Osteoblast (primary cell): ENCODE measurements at regions not wholly inside any gene's neighbourhood (a gene's known extent, or its start where the extent isn't known, plus 50 kb on each side); places are given as distances from the start of the nearest gene placed in this dataset.

ENCODE experiments used
- DNase-seq: peaks from one replicate; pipeline ENCODE4 v3.0.0; 2011; ENCODE audit warnings: low spot score, mixed read lengths; ENCODE audit not compliant: insufficient read length; ENCODE audit errors: missing footprints
- H2AFZ ChIP-seq: 2 replicates; pipeline ENCODE4 v1.6.0; 2011; ENCODE audit warnings: mild to moderate bottlenecking, low read length
- H3K27ac ChIP-seq: 2 replicates; pipeline ENCODE4 v1.5.1; 2011; ENCODE audit warnings: mild to moderate bottlenecking, low read depth, low read length, moderate library complexity
- H3K27me3 ChIP-seq: 2 replicates; pipeline ENCODE4 v1.6.0; 2012; ENCODE audit warnings: mild to moderate bottlenecking, control low read depth, inconsistent platforms, low read length, moderate library complexity; ENCODE audit not compliant: insufficient read depth
- H3K36me3 ChIP-seq: 2 replicates; pipeline ENCODE4 v1.5.1; 2011; ENCODE audit warnings: mild to moderate bottlenecking, low read length, control low read depth, moderate library complexity; ENCODE audit not compliant: insufficient read depth
- H3K4me1 ChIP-seq: 2 replicates; pipeline ENCODE4 v1.5.1; 2011; ENCODE audit warnings: mild to moderate bottlenecking, low read length, control low read depth, moderate library complexity; ENCODE audit not compliant: insufficient read depth
- H3K4me2 ChIP-seq: 2 replicates; pipeline ENCODE4 v1.6.0; 2011; ENCODE audit warnings: mild to moderate bottlenecking, low read length; ENCODE audit not compliant: insufficient read depth
- H3K4me3 ChIP-seq: fragments of 200-600 bp; sonication (generic); 3 replicates; pipeline ENCODE4 v1.5.1; 2012; ENCODE audit warnings: mild to moderate bottlenecking, low read length, inconsistent platforms; ENCODE audit not compliant: insufficient read depth
- H3K79me2 ChIP-seq: 2 replicates; pipeline ENCODE4 v1.6.0; 2012; ENCODE audit warnings: mild to moderate bottlenecking, low read length, control low read depth, inconsistent platforms; ENCODE audit not compliant: insufficient read depth
- H3K9me3 ChIP-seq: 2 replicates; pipeline ENCODE4 v1.5.1; 2011; ENCODE audit warnings: low read depth, low read length, control low read depth
- H4K20me1 ChIP-seq: 2 replicates; pipeline ENCODE4 v1.6.0; 2012; ENCODE audit warnings: mild to moderate bottlenecking, low read length, control low read depth; ENCODE audit not compliant: insufficient read depth
- TF ChIP-seq, protein P1 (sequence below): IDR thresholded peaks from 2 replicates; pipeline ENCODE4 v1.5.1; 2011; ENCODE audit warnings: mild to moderate bottlenecking, low read depth, low read length, moderate library complexity; ENCODE audit errors: extremely low read depth

DNA sequence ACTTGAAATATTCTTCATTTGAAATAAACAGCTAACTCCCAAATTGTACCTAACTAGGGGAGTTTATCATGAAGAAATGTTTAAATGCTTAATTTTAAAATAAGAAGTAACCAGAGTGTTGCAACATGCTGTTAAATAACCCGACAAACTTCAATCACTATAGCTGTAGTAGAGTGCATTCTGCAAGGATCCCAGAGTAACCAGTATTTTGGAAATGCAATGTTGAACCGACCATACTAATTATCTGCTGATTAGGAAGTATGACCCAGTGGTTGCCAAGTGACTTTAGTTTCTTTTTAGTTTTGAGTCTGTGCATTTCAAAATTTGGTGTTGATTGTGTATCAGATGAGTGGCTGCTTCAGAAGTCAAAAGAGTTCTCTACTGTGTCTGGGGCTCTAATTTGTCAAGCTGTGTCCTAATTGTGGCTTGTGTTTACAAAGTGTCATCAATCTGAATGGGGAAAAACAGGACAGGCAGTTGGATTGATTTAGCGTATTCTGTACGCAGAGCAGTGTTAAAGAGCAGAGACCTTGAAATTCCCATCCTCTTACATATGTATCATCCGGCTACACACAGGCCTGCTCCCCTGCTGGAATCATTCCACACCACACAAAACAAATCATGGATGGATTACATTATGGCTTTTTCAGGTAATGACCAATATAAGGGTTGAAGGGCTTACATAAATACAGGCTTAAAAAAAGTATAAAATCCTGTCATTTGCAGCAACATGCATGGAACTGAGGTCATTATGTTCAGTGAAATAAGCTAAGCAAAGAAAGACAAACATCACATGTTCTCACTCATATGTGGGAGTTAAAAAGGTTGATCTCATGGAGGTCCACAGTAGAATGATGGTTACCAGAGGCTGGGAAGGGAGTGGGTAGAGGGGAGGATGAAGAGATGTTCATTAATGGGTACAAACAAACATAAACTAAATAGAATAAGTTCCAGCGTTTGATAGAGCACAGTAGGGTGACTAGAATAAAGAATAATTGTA is 351.5 kb downstream of the KLF12 start:
- no peak overlapping the region for H3K4me2 ChIP-seq
- no peak for DNase-seq

GRCh38 chr13:73781384-73781783 is 352.8 kb downstream of the KLF12 start:
- Histone ChIP-seq H4K20me1 (no peaks in the 10 kb centered on the region), H3K79me2 (peaks cover 21% of the 10 kb centered on the region), H3K9me3 (no peaks in the 10 kb centered on the region), H2AFZ (no peak overlapping the region), H3K4me3 (no peak overlapping the region), H3K27ac (no peak overlapping the region), H3K4me1 (peaks cover 7% of the 10 kb centered on the region), H3K4me2 (no peak overlapping the region), H3K36me3 (peaks cover 5% of the 10 kb centered on the region), H3K27me3 (no peaks in the 10 kb centered on the region)
- TF ChIP-seq, protein P1, sequence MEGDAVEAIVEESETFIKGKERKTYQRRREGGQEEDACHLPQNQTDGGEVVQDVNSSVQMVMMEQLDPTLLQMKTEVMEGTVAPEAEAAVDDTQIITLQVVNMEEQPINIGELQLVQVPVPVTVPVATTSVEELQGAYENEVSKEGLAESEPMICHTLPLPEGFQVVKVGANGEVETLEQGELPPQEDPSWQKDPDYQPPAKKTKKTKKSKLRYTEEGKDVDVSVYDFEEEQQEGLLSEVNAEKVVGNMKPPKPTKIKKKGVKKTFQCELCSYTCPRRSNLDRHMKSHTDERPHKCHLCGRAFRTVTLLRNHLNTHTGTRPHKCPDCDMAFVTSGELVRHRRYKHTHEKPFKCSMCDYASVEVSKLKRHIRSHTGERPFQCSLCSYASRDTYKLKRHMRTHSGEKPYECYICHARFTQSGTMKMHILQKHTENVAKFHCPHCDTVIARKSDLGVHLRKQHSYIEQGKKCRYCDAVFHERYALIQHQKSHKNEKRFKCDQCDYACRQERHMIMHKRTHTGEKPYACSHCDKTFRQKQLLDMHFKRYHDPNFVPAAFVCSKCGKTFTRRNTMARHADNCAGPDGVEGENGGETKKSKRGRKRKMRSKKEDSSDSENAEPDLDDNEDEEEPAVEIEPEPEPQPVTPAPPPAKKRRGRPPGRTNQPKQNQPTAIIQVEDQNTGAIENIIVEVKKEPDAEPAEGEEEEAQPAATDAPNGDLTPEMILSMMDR, result no peak
- no peak for DNase-seq

More for the DNA sequence above, 351.5 kb downstream of the KLF12 start:
- Histone ChIP-seq H2AFZ (no peak overlapping the region), H3K27ac (no peak overlapping the region), H3K79me2 (peaks cover 18% of the 10 kb centered on the region), H3K4me1 (peaks cover 7% of the 10 kb centered on the region), H3K27me3 (no peaks in the 10 kb centered on the region), H3K9me3 (no peaks in the 10 kb centered on the region), H4K20me1 (no peaks in the 10 kb centered on the region), H3K36me3 (no peaks in the 10 kb centered on the region), H3K4me3 (no peak overlapping the region)
- TF ChIP-seq, protein P1, result no peak

DNA sequence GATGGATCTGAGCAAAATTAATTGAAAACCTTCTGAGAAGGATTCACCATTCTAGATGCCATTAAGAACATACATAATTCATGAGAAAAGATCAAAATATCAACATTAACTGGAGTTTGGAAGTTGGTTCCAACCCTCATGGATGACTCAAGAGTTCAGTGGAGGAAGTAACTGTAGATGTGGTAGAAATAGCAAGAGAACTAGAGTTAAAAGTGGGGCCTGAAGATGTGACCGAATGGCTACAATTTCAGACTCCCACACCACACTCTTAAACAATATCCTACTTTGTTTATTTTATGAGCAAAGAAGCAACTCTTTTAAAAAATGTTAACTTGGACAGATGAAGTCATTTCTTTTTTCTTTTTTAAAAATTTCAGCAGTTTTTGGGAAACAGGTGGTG is 354.3 kb downstream of the KLF12 start:
- no peaks in the 10 kb centered on the region for H3K27me3 ChIP-seq
- no peak for DNase-seq
- no peak overlapping the region for H2AFZ ChIP-seq
- no peak overlapping the region for H3K4me3 ChIP-seq
- H4K20me1 ChIP-seq, result no peaks in the 10 kb centered on the region
- no peak overlapping the region for H3K4me2 ChIP-seq
- TF ChIP-seq, protein P1, result no peak
- H3K9me3 ChIP-seq, result no peaks in the 10 kb centered on the region
- no peak overlapping the region for H3K27ac ChIP-seq
- H3K4me1 ChIP-seq, result peaks cover 7% of the 10 kb centered on the region
- H3K36me3 ChIP-seq, result peaks cover 5% of the 10 kb centered on the region
- H3K79me2 ChIP-seq, result peaks cover 24% of the 10 kb centered on the region

- no peak for DNase-seq
- peaks cover 27% of the 10 kb centered on the region for H3K79me2 ChIP-seq
- TF ChIP-seq, protein P1, result no peak
Observed at GRCh38 chr13:73778242-73778864, 355.9 kb downstream of the KLF12 start.

More at GRCh38 chr13:73778242-73778864, 355.9 kb downstream of the KLF12 start:
- Histone ChIP-seq H4K20me1 (no peaks in the 10 kb centered on the region), H3K9me3 (no peaks in the 10 kb centered on the region), H3K4me2 (no peak overlapping the region), H3K27me3 (no peaks in the 10 kb centered on the region), H3K4me1 (peaks cover 7% of the 10 kb centered on the region), H3K27ac (no peak overlapping the region), H2AFZ (no peak overlapping the region), H3K4me3 (no peak overlapping the region), H3K36me3 (peaks cover 8% of the 10 kb centered on the region)
